Middle frontal gyrus (tissue), 1 donor: ENCODE measurements at regions not wholly inside any gene's neighbourhood (a gene's known extent, or its start where the extent isn't known, plus 50 kb on each side); places are given as distances from the start of the nearest gene placed in this dataset.

Source experiments
- DNase-seq: peaks from one replicate; pipeline ENCODE4 v3.0.0-alpha.2; 2015; ENCODE audit warnings: low spot score; ENCODE audit errors: extremely low spot score

DNA sequence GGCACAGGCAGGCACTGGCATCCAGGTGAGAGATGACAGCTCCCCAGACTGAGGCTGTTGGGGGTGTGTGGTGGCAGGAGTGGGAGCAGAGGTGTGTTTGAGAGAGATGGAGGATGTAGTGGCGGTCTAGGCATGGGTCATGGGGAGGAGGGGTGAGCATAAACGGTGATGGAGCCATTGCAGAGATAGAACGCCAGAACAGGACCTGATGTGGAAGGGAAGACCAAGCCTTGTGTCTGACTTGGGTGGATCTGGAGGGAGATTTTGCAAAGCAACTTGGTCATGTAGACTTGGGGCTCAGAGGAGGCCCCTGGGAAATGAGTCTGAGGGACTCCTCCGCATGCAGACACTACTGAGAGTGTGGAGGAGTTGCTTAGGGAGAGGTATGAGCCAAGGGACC lies 50.0 kb upstream of the CLDN5 start:
- no peak for DNase-seq

DNA sequence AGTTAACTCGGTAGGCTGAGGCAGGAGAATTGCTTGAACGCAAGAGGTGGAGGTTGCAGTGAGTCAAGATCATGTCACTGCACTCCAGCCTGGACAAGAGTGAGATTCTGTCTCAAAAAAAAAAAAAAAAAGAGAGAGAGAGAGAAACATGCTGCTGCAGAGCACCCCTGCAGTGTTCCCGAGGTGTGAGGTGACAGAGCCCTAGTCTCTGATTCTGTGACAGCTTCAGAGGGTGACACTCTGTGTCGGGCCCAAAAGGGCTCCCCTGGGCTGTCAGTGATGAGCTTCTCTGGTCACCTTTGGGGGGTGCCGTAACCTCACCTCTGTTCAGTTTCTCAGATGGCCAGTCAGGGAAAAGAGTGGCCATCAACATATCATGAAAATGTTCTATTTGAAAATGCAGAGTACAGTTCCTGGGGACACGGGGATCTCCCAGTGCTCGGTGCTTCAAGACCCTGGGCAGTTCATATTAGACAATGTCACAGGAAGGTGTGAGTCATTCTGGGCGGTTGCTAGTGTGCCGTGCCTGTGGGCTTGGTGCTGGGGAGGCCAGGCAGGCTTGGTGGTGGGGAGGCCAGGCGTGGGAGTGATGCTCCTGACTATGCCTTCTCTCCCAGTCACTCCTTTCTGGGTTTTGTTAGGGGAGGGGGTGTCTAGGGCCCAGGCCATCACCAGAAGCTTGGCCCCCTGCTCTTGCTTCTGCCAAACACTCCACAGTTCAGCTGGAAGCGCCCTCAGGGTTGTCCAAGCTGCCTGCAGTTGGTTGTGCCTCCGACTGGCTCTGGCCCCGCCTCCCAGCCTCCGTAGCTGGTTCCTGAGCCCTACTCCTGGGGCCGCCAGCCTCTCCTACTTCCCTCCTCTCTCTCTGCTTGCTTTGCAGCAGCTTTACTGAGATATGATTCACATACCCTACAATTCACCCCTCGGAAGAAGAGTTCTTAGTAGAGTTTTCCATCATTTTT lies 52.5 kb upstream of the CLDN5 start:
- DNase-seq: no peak

DNA sequence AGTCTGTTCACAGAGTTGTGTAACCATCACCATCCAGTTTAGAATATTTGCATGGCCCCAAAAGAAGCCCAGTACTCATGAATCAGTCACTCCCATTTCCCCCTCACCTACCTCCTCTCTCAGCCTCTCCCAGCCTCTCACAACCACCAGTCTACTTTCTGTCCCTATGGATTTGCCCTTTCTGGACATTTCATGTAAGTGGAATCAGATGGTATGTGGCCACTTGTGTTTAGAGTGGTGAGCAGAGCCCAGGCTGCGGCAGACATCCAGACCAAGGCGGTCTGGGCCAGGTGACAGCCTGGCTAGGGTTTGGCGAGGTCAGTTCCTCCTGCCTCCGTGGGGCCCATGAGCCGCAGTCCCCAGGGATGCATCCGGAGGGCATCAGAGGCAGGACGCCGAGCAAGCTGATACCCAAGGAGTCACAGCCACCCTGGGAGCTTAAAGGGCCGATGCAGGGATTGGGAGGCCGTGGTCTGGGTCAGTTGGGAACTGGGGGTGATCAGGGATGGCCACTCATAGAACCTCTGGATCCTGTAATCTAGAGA lies 53.3 kb upstream of the CLDN5 start:
- no peak for DNase-seq

DNA sequence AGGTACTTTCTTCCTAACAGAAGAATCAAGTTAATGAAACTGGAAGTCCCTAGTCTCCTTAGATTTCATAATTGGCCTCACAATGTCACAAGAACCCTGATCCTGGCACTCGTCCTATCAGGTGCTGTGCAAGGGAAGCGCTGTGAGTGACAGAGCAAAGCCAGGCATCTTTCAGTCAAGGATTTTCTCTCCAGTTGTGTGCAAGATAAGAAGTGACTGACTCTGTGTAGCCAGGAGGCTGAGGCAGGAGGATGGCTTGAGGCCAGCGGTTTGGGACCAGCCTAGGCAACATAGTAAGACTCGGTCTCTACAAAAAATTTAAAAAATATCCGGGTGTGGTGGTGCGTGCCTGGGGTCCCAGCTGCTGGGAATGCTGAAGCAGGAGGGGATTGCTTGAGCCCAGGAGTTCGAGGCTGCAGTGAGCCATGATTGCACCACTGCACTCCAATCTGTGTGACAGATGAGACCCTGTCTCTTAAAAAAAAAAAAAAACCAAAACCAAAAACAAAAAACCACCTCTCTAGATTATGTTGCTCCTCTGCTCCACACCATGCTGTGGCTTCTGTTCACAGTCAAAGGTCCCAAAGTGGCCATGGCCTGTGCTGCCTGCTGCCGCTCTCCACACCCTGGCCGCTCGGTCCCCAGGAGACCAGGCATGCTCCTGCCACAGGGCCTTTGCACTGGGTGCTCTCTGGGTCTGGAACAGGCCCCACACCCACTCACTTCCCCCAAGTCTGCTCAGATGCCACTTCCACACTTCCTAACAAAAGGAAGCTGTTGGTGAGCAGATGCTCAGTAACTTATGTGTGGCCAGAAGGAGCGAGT lies 54.2 kb upstream of the CLDN5 start:
- no peak for DNase-seq

DNA sequence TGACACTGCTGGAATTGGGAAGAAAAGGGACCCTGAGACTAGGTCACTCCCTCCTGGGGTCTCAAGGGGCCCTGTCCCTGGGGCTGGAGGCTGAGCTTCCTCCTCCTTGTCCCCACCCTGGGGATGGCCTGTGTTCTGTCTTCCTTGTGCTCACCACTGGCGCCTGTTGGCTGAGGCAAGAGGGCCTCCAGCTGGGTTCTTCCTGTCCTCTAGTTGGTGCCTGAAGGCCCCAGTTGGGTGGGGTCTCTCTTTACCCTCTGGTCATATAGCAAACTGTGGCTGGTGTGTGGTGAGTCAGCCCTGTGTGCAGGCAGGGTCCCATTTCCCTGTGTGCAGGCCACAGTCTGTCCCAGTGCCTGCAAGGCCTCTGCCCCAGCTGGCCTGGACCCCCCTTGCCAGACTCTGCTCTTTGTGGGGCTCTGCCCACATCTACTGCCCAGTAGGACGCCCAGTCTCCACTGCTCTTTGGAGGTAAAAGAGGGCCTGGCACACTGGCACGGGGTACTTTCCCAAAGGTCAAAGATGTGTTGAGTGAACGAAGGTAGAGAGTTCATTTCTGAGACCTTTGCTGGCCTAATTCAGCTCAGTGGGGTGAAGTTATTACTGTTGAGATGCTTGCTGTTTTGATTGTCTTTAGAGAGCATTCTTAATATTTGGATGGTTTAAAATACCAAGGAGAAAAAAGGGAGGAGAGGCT lies 55.1 kb upstream of the CLDN5 start:
- no peak for DNase-seq

DNA sequence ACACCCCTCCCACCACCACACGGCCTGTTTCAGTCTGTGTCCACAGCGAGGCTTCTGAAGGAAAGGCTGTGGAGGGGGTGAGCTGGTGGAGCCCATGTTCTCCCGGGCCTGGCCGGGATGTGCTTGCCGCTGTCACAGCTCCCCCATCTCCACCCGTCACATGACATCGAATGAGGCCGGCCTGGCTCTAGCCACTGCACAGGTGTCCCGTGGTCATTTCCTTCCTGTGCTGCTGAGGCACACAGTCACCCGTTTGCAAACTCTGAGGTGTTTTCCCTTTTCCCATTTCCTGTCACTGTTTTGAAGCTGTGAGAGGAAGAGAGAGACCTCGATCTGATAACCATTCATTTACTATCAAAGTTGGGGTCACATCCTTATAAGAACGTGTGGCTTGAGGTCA lies 55.7 kb upstream of the CLDN5 start:
- DNase-seq: no peak

DNA sequence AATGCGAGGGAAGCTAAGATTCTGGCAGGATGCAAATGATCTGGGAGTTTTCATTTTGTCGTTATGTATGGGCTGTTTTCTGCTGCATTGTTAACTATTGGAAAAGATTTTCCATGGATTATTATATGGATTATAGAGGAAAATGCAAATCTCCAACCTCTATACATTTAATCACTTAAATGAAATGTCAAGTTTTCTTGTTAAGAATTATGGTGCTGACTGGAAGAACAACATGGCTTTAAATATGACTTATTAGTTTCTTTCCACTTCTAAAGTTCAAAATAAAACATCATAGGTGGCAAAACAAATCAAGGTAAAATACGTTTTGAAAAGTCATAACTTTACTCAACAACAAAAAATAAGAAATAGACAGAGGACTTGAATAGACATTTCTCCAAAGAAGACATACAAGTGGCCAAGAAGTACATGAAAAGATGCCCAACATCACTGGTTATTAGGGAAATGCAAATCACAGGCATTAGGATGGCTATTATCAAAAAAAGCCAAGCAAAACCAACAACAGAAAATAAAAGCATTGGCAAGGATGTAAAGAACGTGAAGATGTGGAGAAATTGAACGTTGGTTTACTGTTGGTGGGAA lies 56.2 kb upstream of the CLDN5 start:
- no peak for DNase-seq

DNA sequence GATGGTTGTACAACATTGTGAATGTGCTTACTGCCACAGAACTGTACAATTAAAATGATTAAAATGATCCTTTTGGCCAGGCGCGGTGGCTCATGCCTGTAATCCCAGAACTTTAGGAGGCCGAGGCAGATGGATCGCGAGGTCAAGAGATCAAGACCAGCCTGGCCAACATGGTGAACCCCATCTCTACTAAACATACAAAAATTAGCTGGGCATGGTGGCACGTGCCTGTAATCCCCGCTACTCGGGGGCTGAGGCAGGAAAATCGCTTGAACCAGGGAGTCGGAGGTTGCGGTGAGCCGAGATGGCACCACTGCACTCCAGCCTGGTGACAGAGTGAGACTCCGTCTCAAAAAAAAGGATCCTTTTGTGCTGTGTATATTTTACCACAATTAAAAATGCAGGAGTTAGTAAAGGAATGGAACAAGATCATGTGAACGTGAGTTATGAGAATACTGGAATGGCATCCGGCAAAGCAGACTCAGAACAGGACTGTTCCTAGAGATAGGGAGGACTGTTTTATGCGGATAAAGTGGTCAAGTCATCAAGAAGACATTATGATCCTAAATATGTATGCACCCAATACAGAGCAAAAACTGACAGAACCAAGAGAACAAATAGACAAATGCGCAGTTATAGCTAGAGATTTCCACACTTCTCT lies 58.0 kb upstream of the CLDN5 start:
- no peak for DNase-seq

DNA sequence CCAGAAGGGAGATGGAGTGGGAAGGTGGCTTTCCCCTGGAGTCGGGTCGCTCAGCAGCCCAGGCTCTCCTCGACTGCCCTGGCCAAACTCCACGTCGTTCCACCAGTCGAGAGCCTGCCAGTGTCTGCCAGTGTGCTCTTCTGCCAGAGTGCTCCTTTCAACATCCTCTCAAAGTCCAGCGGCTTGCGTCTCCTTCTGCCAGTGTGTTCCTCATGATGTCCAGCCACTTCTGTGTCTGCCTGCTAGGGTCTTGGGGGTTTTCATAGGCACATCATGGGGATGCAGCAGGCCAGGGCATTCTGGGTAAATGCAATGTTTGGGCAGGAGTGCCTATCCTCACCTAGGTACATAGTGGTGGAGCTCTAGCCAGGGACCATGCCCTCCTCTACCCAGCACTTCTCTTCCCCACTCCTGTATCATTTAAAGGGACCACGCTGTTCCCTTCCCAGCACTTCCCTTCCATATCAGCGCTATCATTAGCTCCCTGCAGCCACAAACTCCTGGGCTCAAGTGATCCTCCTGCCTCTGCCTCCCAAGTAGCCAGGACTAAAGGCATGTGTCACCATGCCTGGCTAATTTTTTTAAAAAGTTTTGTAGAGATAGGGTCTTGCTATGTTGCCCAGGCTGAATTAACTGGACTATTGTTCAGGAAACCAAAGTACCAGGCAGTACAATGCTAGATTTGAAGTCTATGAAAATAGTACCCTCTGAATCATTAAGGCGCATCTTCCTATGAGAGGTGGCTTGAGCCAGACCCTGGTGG lies 62.9 kb upstream of the CLDN5 start:
- no peak for DNase-seq

DNA sequence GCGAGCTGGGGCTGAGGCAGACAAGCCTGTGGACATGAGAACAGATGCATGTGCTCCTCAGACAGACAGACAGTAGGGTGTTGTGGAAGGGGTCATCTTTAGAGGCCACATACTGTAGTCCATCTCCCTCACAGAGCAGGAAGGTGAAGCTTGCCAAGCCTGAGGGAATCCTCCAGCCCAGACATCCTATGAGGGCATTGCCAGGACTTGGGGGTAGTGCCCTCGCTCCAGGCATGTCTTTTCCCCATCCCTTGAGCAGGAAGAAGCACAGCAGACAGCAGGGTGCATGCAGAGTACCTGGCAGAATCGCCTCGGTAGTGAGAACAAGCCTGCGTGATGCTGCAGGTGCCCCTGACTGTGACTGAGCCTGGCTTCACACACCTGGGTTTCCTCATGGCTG lies 66.5 kb upstream of the CLDN5 start:
- no peak for DNase-seq

DNA sequence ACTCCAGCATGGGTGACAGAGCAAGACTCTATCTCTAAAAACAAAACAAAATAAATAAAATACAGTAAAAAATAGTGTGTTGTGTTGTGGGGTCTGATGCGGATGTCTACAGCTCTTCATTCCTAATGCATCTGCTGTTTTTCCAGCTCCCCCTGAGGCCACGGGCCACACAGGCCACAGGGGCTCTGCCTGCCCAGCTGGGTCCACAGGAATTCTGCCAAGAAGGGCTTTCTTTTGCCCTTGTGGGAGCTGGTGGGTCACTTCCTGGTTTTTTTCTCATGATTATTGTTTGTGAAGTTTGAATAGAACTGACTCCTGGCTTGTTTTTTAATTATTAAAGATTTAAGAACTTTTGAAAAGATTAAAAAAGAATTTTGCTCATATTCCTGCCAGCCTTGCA lies 67.4 kb upstream of the CLDN5 start:
- DNase-seq: no peak

DNA sequence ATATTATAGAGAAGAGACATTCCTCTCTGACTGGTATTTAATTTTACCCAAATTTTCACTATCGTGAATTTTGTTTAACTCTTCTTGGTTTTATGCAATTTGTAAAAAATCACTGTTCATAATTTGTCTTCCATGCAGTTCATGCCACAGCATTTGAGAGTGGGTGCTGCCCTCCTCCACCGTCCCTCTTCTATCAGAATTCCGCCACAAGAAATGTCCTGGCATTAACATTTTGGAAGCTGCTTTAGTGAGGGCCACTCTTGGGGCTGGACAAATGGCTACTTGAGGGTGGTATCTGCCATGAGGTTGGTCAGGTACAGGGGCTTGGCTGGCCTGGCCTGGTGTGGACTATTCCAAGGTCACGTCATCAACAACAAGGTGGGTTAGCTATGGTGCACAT lies 68.3 kb upstream of the CLDN5 start:
- no peak for DNase-seq

DNA sequence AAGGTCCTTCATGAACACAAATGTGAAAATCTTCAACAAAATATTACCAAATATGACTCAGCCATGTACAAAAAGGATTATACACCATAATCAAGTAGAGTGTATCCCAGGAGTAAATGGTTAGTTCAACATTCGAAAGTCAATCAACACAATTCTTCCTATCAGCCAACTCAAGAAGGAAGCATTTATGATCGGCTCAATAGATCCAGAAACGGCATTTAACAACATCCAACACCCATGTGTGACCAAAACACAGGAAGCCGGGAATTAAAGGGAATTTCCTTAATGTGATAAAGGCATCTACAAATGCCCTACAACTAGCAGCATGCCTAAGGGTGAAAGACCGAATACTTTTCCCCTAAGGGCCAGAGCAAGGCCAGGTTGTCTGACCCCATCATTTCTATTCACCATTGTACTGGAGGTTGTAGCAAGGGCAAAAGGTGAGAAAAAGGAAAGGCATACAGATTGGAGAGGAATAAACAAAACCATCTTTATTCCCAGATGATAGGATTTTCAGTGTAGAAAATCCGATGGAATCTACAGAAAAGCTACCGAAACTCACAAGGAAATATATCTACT lies 69.9 kb upstream of the CLDN5 start:
- no peak for DNase-seq

DNA sequence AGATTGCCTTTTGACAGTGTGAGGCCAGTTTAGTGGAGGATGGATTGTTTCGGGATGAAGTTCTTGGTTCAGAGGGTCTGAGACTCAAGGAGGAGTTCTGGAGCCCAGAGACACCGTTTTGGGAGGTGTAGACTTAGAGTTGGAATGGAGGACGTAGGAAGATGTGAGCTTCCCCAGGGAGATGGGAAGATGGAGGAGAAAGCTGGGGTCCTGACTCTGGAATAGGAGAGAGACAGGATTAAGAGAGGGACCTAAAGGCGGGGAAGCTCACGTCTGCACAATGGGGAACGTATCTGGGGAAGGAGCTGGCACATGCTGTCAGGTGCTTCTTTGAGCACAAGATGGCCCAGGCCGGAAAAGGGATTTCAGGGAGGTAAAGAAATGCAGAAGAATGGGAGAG lies 71.3 kb upstream of the CLDN5 start:
- DNase-seq: no peak

DNA sequence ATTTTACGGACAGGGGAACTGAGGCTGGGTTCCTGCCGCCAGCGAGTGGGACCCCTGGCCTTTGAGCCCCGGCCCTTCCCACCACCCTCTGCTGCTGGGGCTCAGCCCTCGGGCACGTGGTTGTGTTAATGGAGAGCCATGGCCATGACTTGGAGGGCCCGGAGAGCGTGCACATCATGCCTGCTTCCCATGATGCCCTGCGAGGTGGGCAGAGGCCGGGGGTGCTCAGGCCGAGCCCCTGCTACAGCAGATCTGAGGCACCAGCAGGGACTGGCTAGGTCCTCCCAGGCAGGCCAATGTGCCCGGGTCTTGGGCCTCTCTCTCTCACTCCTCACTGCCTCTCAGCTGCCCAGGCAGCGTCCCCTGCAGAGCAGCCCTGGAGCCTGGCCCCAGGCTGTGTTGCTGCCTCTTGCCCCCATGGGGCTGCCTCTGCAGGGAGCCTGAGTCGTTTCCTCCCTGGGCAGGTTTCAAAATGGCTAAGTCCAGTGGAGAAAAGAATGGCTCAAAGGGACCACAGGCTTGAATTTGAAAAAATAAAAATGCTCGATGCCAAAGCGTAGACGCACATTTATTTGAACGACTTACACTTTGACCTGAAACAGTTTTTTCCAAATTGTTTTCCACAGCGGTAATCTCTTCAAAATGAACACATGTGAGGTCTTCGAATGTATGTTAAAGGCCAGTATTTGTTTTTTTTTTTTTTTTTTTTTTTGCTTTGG lies 72.6 kb upstream of the CLDN5 start:
- DNase-seq: no peak

DNA sequence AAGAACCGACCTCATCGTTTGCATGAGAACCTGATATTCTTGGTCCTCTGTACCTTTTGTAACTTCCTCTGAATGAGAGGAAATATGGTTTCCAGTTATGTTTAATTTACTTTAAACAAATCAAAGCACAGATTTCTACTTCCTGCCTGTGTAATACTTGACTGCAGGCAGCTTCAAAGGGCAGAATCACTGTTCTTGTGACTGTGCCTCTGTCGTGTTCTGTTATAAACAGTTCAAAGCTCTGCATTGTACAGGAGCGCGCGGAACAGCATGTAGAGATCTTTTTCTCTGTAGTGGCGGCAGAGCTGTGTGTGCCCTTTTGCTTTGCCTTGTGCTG lies 73.2 kb upstream of the CLDN5 start:
- DNase-seq: no peak

DNA sequence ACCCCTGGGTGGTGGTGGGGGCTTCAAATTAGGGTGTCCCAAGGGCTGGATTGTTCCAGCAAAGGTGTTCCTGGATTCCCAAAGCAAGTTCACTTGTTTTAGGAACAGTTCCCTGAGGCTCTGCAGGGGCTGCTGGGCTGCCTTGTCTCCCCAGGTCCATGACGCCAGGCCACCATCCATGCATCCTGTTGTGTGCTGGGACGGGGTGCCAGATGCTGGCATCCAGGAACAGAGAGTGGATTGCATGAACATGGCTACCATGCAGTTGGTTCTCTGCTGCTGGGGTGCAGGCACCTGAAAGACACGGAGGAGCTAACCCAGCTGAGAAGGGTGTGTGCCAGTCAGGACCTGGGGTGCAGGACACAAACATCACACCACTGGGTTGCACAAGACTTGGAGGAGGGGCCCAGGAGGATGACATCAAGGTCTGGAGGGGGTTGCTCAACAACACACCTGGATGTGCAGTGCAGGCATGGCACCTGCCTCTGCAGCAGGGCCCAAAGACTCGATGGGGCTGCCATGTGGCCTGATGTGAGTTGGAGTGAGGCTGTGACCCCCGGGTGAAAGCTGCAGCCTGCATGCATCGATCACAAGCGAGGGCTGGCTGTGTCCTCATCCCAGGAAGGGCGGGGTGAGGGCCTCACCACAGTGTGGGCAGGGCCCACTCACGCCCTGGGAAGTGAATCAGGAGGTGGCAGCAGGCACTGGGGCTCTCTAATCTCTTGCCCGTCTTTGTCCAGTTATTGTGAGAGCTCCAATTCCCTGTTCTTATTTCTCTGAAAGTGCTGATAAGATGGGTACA lies 74.0 kb upstream of the CLDN5 start:
- no peak for DNase-seq

DNA sequence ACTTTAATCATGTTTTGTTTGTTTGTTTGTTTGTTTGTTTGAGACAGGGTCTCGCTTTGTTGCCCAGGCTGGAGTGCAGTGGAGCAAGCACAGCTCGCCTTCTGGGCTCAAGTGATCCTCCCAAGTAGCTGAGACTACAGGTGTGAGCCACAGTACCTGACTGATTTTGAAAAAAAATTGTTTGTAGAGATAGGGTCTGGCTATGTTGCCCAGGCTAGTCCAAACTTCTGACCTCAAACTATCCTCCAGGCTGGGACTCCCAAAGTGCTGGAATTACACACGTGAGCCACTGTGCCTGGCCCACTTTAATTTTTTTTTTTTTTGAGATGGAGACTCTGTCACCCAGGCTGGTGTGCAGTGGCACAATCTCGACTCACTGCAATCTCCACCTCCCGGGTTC lies 74.8 kb upstream of the CLDN5 start:
- DNase-seq: no peak
